Adrenal gland (tissue), 5 donors: ENCODE measurements at regions not wholly inside any gene's neighbourhood (a gene's known extent, or its start where the extent isn't known, plus 50 kb on each side); places are given as distances from the start of the nearest gene placed in this dataset.

Experiments used
- CTCF ChIP-seq, 6 experiments: fragments of 450-650 bp in 4 of 6; fragments of 200-600 bp in 2 of 6; sonication (generic) in 1 of 6; IDR thresholded peaks; 1 replicate in 5 of 6; 2 replicates in 1 of 6; pipeline versions ENCODE4 v1.5.1 to v1.8.0; 2016 to 2021; ENCODE audit warnings: antibody characterized with exemption in 6 of 6, mild to moderate bottlenecking in 2 of 6, moderate library complexity in 1 of 6
- POLR2A ChIP-seq, 2 donors: fragments of 450-650 bp; IDR thresholded peaks; one replicate each; pipeline ENCODE4 v1.6.1; 2017; ENCODE audit warnings: antibody characterized with exemption in 2 of 2, mild to moderate bottlenecking in 2 of 2, moderate library complexity in 1 of 2
- donor health status: DM: no; HTN: no; CAD: no.

DNA sequence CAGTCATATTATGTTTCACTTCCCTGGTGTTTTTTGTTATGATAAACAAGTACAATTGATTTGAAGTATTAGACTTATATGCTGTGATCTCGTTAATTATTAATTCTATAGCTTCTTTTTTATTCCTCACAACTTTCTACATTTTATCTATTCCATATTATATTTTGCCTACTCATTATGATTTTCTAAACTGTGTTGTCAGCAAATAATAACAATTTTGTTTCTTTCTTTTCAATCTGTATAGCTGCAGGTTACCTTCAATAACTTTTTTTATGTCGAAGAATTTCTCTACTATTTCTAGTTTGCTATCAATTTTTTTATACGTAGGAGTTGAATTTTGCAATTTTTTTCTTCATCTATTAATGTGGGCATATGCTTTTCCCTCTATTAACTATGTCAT lies 304.4 kb downstream of the PCDH17 start:
- TF ChIP-seq CTCF (IDR thresholded peaks at IDR 0.05): no peak
- no peak for TF ChIP-seq POLR2A (IDR thresholded peaks at IDR 0.05)
